ENCODE measurements at regions not wholly inside any gene's neighbourhood (a gene's known extent, or its start where the extent isn't known, plus 50 kb on each side); places are given as distances from the start of the nearest gene placed in this dataset.

DNA sequence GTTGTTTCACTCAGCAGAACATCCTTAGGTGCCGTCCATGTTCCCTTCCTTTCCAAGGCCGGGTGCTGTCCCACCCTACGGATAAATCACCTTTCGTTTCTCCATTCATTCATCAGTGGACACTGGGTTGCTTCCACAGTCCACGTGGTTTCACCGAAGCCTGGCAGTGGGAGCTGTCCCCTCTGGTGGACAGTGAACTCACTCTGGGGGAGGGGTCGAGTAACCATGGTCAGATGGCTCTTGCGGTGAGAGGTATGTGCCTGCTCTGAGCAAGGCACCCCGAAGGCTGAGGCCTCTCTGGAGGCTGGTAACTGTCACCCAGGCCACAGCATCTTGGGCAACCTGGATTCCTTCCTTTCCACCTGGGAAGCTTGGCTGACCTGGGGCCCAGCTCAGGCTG lies 61.5 kb upstream of the TWIST2 start:
- WGBS, result 98% methylated on average over 9 of the region's 9 CpGs
- Histone ChIP-seq H3K4me1 (peaks cover 0 to 16% (median 13%) of the 10 kb centered on the region in 4 donors), H3K27ac (replicated peaks in 1 of 4) (no peak overlapping the region), H3K36me3 (no peaks in the 10 kb centered on the region), H3K4me3 (no peak overlapping the region), H3K9me3 (no peaks in the 10 kb centered on the region), H3K27me3 (no peaks in the 10 kb centered on the region)
- TF ChIP-seq POLR2A (IDR thresholded peaks at IDR 0.05; ENCODE audit: low read depth) (no peak), EP300 (IDR thresholded peaks at IDR 0.05) (no peak), POLR2AphosphoS5 (IDR thresholded peaks at IDR 0.05) (no peak)
- TF ChIP-seq, protein P1, sequence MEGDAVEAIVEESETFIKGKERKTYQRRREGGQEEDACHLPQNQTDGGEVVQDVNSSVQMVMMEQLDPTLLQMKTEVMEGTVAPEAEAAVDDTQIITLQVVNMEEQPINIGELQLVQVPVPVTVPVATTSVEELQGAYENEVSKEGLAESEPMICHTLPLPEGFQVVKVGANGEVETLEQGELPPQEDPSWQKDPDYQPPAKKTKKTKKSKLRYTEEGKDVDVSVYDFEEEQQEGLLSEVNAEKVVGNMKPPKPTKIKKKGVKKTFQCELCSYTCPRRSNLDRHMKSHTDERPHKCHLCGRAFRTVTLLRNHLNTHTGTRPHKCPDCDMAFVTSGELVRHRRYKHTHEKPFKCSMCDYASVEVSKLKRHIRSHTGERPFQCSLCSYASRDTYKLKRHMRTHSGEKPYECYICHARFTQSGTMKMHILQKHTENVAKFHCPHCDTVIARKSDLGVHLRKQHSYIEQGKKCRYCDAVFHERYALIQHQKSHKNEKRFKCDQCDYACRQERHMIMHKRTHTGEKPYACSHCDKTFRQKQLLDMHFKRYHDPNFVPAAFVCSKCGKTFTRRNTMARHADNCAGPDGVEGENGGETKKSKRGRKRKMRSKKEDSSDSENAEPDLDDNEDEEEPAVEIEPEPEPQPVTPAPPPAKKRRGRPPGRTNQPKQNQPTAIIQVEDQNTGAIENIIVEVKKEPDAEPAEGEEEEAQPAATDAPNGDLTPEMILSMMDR (IDR thresholded peaks at IDR 0.05), result no peak
- no peak for DNase-seq (ENCODE audit: extremely low spot score)
- intact Hi-C loops (cut with DNase I), result loop anchor here (5.0 kb wide), 3 partner anchors 189 to 414 kb away; no protein-coding TSS in a partner anchor

GRCh38 chr2:238786792-238787490 lies 60.9 kb upstream of the TWIST2 start:
- no peak for DNase-seq (ENCODE audit: extremely low spot score)
- Histone ChIP-seq H3K27me3 (no peaks in the 10 kb centered on the region), H3K4me3 (no peak overlapping the region), H3K4me1 (peaks cover 0 to 16% (median 13%) of the 10 kb centered on the region in 4 donors), H3K9me3 (no peaks in the 10 kb centered on the region), H3K27ac (replicated peaks in 1 of 4) (no peak overlapping the region), H3K36me3 (no peaks in the 10 kb centered on the region)
- intact Hi-C loops (cut with DNase I), result loop anchor here (5.0 kb wide), 3 partner anchors 190 to 415 kb away; no protein-coding TSS in a partner anchor
- 94% methylated on average over 29 of the region's 29 CpGs for WGBS
- TF ChIP-seq, protein P1 (IDR thresholded peaks at IDR 0.05), result no peak
- no peak for TF ChIP-seq EP300 (IDR thresholded peaks at IDR 0.05)
- no peak for TF ChIP-seq POLR2AphosphoS5 (IDR thresholded peaks at IDR 0.05)
- TF ChIP-seq POLR2A (IDR thresholded peaks at IDR 0.05; ENCODE audit: low read depth), result no peak

DNA sequence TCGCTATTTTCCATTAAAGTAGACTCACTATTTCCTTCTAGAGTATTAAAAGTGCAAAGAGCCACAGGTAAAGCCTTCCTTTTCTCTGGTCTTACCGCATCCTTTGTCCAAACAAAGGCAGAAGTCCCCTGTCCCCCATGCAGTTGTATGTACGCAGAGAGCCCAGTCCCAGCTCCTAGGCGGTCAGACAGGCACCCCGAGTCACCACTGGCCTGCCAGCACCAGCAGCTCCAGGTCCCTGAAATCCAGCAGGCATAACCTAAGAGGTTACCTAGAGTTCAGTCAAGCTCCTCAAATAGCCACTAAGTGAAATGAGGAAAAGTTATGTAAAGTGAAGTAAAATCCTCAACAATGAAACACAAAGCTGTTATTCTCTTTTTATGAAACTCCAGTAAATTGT lies 60.4 kb upstream of the TWIST2 start:
- WGBS, result 94% methylated on average over 5 of the region's 5 CpGs
- intact Hi-C loops (cut with DNase I), result loop anchor here (5.0 kb wide), 3 partner anchors 190 to 415 kb away; no protein-coding TSS in a partner anchor

DNA sequence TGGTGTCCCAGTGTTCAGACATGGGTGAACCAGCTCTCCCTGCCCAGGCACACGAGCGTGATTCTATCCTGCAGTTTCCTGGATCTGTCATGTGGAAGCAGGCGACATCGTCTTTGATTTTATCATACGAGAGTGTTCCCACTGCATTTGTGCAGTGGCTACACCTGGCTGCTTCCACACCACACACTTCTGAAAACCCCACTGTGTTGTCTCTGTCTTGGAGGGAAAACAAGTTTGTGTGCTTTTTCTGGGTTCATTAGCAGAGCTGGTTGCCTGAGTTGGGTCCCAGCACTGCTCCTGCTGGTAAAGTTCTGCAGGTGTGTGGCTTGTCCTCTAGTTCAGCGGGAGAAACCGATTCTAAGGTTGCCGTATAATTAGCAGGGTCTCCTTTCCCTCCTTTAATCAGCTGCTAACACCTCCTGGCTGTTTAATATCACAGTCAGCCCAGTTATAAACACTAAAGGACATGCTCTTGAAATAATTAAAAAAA lies 58.5 kb upstream of the TWIST2 start:
- no peaks in the 10 kb centered on the region for H3K27me3 ChIP-seq
- intact Hi-C loops (cut with DNase I), result loop anchor here (5.0 kb wide), 3 partner anchors 192 to 417 kb away; no protein-coding TSS in a partner anchor
- no peak for DNase-seq (ENCODE audit: extremely low spot score)

More for the DNA sequence above, 60.4 kb upstream of the TWIST2 start:
- Histone ChIP-seq H3K27ac (replicated peaks in 1 of 4) (no peak overlapping the region), H3K9me3 (no peaks in the 10 kb centered on the region), H3K27me3 (no peaks in the 10 kb centered on the region), H3K36me3 (no peaks in the 10 kb centered on the region), H3K4me1 (peaks cover 0 to 16% (median 13%) of the 10 kb centered on the region in 4 donors), H3K4me3 (no peak overlapping the region)
- no peak for TF ChIP-seq POLR2A (IDR thresholded peaks at IDR 0.05; ENCODE audit: low read depth)
- no peak for TF ChIP-seq POLR2AphosphoS5 (IDR thresholded peaks at IDR 0.05)
- TF ChIP-seq, protein P1 (IDR thresholded peaks at IDR 0.05), result no peak
- DNase-seq (ENCODE audit: extremely low spot score), result no peak

More for the DNA sequence above, 58.5 kb upstream of the TWIST2 start:
- WGBS, result 85% methylated on average over 8 of the region's 8 CpGs
- no peaks in the 10 kb centered on the region for H3K9me3 ChIP-seq
- peaks cover 0 to 12% (median 11%) of the 10 kb centered on the region in 4 donors for H3K4me1 ChIP-seq
- TF ChIP-seq, protein P1 (IDR thresholded peaks at IDR 0.05), result no peak
- TF ChIP-seq POLR2A (IDR thresholded peaks at IDR 0.05; ENCODE audit: low read depth), result no peak
- TF ChIP-seq EP300 (IDR thresholded peaks at IDR 0.05), result no peak
- no peak for TF ChIP-seq POLR2AphosphoS5 (IDR thresholded peaks at IDR 0.05)
- H3K4me3 ChIP-seq, result no peak overlapping the region
- no peaks in the 10 kb centered on the region for H3K36me3 ChIP-seq
- H3K27ac ChIP-seq (replicated peaks in 1 of 4), result no peak overlapping the region

All from esophagus muscularis mucosa (tissue), 4 donors.